GM12874 (cell line): ENCODE measurements at regions not wholly inside any gene's neighbourhood (a gene's known extent, or its start where the extent isn't known, plus 50 kb on each side); places are given as distances from the start of the nearest gene placed in this dataset.

Source experiments
- CTCF ChIP-seq: IDR thresholded peaks from 2 replicates; pipeline ENCODE4 v1.5.1; 2011; ENCODE audit warnings: low read depth, mild to moderate bottlenecking, control low read depth, low read length, moderate library complexity; ENCODE audit not compliant: insufficient read depth

DNA sequence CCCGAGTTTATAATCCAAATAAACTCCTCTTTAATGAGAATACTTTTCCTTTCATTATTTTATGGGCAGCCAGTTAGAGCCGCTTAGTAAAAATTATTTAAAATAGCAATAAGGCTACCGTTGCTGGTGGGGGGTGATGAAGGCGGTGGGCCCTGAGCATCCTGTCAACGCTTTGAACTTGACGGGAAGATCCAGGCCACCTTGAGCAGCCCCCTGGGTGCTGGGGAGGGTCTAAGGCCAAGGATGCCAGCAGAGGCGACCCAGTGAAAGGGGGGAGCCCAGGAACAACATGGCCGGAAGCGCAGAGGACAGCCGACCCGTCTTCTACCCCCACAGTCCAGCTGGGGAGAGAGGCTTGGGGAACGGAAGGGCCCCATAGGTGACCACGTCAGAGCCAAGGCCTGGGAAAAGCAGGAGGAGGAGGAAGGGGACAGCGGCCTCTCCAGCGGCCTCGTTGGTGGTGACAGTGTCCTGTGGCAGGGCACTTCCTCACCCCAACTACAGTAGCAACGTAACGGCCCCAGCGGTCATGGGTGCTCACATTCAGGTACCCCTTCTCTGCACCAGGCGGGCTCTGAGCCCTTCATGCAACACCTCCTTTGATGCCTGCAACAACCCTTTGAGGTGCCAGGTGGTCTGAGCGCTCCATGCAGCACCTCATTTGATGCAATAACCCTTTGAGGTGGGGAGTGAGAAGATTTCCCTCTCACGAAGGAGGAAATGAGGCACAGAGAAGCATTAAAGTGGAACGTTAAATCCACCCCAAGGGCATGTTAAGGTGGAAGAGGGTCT, 695.3 kb downstream of the TBC1D22A start:
- no peak for TF ChIP-seq CTCF

GRCh38 chr22:47457021-47457420, 694.6 kb downstream of the TBC1D22A start:
- no peak for TF ChIP-seq CTCF

GRCh38 chr22:47456031-47456430, 693.6 kb downstream of the TBC1D22A start:
- no peak for TF ChIP-seq CTCF

- TF ChIP-seq CTCF, result no peak
Measured at GRCh38 chr22:47453049-47453448, 690.6 kb downstream of the TBC1D22A start.

GRCh38 chr22:47452184-47452583, 689.7 kb downstream of the TBC1D22A start:
- peak; percentile 8; the same call in 1 of the 2 replicates for TF ChIP-seq CTCF

DNA sequence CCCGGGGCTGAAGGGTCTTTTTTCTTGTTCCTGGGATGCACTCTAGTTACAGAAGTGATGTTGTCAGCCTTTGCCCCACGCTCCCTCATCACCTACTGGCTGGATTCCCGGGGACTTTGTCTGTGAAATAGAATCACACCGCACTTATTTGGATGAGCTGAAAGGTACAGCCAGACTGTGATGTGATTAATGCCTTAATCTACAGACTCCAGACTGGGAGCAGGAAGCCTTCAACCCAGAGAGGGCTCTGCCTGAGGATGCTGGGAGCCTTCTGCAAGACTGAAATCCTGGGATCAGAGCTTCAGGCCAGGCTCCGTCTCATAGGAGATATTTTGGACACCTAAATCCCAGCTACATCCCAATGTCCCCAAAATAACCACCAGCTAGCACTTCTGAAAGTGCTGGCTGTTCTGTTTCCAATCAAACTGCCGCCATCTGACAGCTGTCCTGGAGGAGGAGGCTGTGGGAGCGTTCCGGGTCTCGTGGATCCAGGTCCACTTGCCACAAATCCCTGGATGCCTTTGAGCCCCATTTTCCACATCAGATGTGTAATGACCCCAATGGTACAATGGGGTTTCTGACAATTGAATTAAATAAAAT, 688.5 kb downstream of the TBC1D22A start:
- no peak for TF ChIP-seq CTCF

GRCh38 chr22:47449508-47450270, 687.2 kb downstream of the TBC1D22A start:
- TF ChIP-seq CTCF, result no peak
